Activated naive CD4-positive, alpha-beta T cell treated with anti-CD3 and anti-CD28 coated beads, Interleukin-2, amount 50 U/mL, for 16 hours (primary cell): ENCODE measurements at regions not wholly inside any gene's neighbourhood (a gene's known extent, or its start where the extent isn't known, plus 50 kb on each side); places are given as distances from the start of the nearest gene placed in this dataset.

Source experiments
- DNase-seq: peaks from one replicate; pipeline ENCODE4 v3.0.0-alpha.2; 2020

- no peak for DNase-seq
Measured at GRCh38 chr14:51145246-51145645, 50.3 kb upstream of the TRIM9 start.

- DNase-seq: no peak
Measured at GRCh38 chr14:51147183-51147582, 52.3 kb upstream of the TRIM9 start.

GRCh38 chr14:51155326-51155725, 60.4 kb upstream of the TRIM9 start:
- no peak for DNase-seq

- no peak for DNase-seq
Measured at GRCh38 chr14:51157012-51157411, 62.1 kb upstream of the TRIM9 start.

- no peak for DNase-seq
Measured at GRCh38 chr14:51160871-51161270, 66.0 kb upstream of the TRIM9 start.

GRCh38 chr14:51165415-51165814, 70.5 kb upstream of the TRIM9 start:
- no peak for DNase-seq

- DNase-seq: no peak
Measured at GRCh38 chr14:51167587-51168214, 72.3 kb upstream of the TMX1 start.

GRCh38 chr14:51168215-51168613, 71.8 kb upstream of the TMX1 start:
- no peak for DNase-seq

GRCh38 chr14:51173863-51174262, 66.2 kb upstream of the TMX1 start:
- DNase-seq: no peak

- no peak for DNase-seq
Measured at GRCh38 chr14:51176839-51177238, 63.2 kb upstream of the TMX1 start.

GRCh38 chr14:51180577-51180976, 59.5 kb upstream of the TMX1 start:
- no peak for DNase-seq

- DNase-seq: no peak
Measured at GRCh38 chr14:51182131-51182565, 57.9 kb upstream of the TMX1 start.

GRCh38 chr14:51185180-51185579, 54.9 kb upstream of the TMX1 start:
- peak; percentile 14 for DNase-seq

GRCh38 chr14:51185754-51186153, 54.3 kb upstream of the TMX1 start:
- no peak for DNase-seq

GRCh38 chr14:51188566-51189185, 51.4 kb upstream of the TMX1 start:
- no peak for DNase-seq

GRCh38 chr14:51189600-51190376, 50.3 kb upstream of the TMX1 start:
- DNase-seq: no peak
